ENCODE measurements at regions not wholly inside any gene's neighbourhood (a gene's known extent, or its start where the extent isn't known, plus 50 kb on each side); places are given as distances from the start of the nearest gene placed in this dataset.

GRCh38 chr9:89985068-89985467 lies 380.3 kb downstream of the GADD45G start:
- no peak for DNase-seq

- DNase-seq: no peak
Observed at GRCh38 chr9:89986190-89986589, 381.4 kb downstream of the GADD45G start.

GRCh38 chr9:89988458-89988857 lies 383.6 kb downstream of the GADD45G start:
- no peak for DNase-seq

GRCh38 chr9:89991204-89991790 lies 386.5 kb downstream of the GADD45G start:
- no peak for DNase-seq

- DNase-seq: no peak
Observed at GRCh38 chr9:89992326-89993198, 387.8 kb downstream of the GADD45G start.

- DNase-seq: no peak
Observed at GRCh38 chr9:89993678-89994630, 389.1 kb downstream of the GADD45G start.

- no peak for DNase-seq
Observed at GRCh38 chr9:89994988-89995613, 390.3 kb downstream of the GADD45G start.

GRCh38 chr9:89996116-89996515 lies 391.3 kb downstream of the GADD45G start:
- DNase-seq: no peak

GRCh38 chr9:89996773-89997172 lies 392.0 kb downstream of the GADD45G start:
- no peak for DNase-seq

- DNase-seq: no peak
Observed at GRCh38 chr9:89998633-89999032, 393.8 kb downstream of the GADD45G start.

- no peak for DNase-seq
Observed at GRCh38 chr9:89999176-89999533, 394.3 kb downstream of the GADD45G start.

- DNase-seq: peak; percentile 94
Observed at GRCh38 chr9:89999534-90000370, 394.9 kb downstream of the GADD45G start.

GRCh38 chr9:90000925-90001324 lies 396.1 kb downstream of the GADD45G start:
- DNase-seq: no peak

- no peak for DNase-seq
Observed at GRCh38 chr9:90001747-90002146, 396.9 kb downstream of the GADD45G start.

GRCh38 chr9:90002397-90003271 lies 397.8 kb downstream of the GADD45G start:
- peak; percentile 21 for DNase-seq

GRCh38 chr9:90005388-90005787 lies 400.6 kb downstream of the GADD45G start:
- no peak for DNase-seq

GRCh38 chr9:90007516-90008440 lies 403.0 kb downstream of the GADD45G start:
- DNase-seq: no peak

GRCh38 chr9:90009447-90009846 lies 404.6 kb downstream of the GADD45G start:
- DNase-seq: no peak

- no peak for DNase-seq
Observed at GRCh38 chr9:90010793-90011192, 406.0 kb downstream of the GADD45G start.

- DNase-seq: no peak
Observed at GRCh38 chr9:90012949-90013348, 408.1 kb downstream of the GADD45G start.
